ENCODE measurements at regions not wholly inside any gene's neighbourhood (a gene's known extent, or its start where the extent isn't known, plus 50 kb on each side); places are given as distances from the start of the nearest gene placed in this dataset.

DNA sequence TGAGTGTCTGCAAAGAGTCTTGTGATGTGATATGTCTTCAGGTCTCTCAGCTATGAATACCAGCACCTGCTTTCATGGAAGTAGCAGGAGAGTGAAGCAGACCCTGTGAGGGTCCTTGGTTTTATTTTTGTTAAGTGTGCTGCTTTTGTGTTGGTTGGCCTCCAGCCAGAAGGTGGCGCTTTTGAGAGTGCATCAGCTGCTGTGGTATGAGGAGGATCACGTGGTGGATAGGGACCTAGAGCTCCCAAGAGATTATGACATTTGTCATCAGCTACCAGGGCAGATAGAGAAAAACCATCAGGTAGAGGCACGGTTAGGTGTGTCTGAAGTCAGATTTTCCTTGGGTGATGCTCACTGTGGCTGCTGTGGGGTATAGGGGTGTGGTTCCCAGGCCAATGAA, 1232.1 kb downstream of the MRPL39 start:
- no peaks in the 10 kb centered on the region for H3K27me3 Mint-ChIP-seq
- H3K36me3 Mint-ChIP-seq = no peaks in the 10 kb centered on the region
- H3K4me3 Mint-ChIP-seq = no peak overlapping the region
- H3K4me1 Mint-ChIP-seq = no peaks in the 10 kb centered on the region
- peak; percentile 41 for ATAC-seq (ENCODE audit: low read depth)
- peaks cover 5% of the 10 kb centered on the region for H3K9me3 Mint-ChIP-seq
- DNase-seq (ENCODE audit: low spot score in 2 of 2) = peak in 1 of 2 donors; percentile 7
- no peak overlapping the region for H3K27ac Mint-ChIP-seq

DNA sequence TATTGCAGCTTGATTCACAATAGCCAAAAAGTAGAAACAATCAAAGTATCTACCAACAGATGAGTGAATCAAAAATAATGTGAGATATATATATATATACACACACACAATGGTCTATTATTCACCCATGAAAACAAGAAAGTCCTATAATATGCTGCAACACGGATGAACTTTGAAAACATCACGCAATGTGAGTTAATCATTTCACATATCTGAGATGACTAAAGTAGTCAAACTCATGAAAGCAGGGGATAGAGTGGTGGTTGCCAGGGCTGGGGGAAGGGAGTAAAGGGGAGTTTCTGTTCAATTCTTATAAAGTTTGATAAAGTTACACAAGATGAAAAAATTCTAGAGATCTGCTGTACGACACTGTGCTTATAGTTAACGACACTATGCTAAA, 1234.8 kb downstream of the MRPL39 start:
- H3K4me1 Mint-ChIP-seq = no peaks in the 10 kb centered on the region
- ATAC-seq (ENCODE audit: low read depth) (no peak), DNase-seq (ENCODE audit: low spot score in 2 of 2) (no peak)
- no peaks in the 10 kb centered on the region for H3K27me3 Mint-ChIP-seq
- H3K36me3 Mint-ChIP-seq = no peaks in the 10 kb centered on the region
- no peak overlapping the region for H3K27ac Mint-ChIP-seq
- H3K9me3 Mint-ChIP-seq = peaks cover 5% of the 10 kb centered on the region
- H3K4me3 Mint-ChIP-seq = no peak overlapping the region

GRCh38 chr21:24369746-24370145, 1237.5 kb downstream of the MRPL39 start:
- Mint-ChIP-seq H3K27ac (no peak overlapping the region), H3K9me3 (peaks cover 4% of the 10 kb centered on the region), H3K4me3 (no peak overlapping the region)

DNA sequence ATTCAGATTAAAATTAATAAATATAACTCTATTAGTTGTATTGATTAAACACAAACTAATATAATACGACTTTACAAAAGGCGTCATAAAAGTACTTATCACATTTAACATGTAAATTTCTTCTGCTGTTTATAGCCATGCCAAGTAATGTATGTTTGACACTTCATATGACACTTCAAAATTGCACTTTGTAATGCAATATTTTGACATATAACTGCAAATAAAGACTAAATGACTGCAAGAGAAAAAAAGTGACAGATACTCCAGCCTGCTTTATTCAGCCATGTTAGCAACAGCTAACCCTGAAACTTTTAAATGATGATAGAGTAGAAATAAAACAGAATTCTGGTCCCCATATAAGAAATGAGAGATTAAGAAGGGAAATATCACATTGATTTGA, 1238.0 kb downstream of the MRPL39 start:
- no peaks in the 10 kb centered on the region for H3K27me3 Mint-ChIP-seq
- H3K27ac Mint-ChIP-seq = no peak overlapping the region
- no peaks in the 10 kb centered on the region for H3K4me1 Mint-ChIP-seq
- H3K4me3 Mint-ChIP-seq = no peak overlapping the region
- no peaks in the 10 kb centered on the region for H3K36me3 Mint-ChIP-seq
- DNase-seq (ENCODE audit: low spot score in 2 of 2) (no peak), ATAC-seq (ENCODE audit: low read depth) (no peak)
- H3K9me3 Mint-ChIP-seq = no peaks in the 10 kb centered on the region

More at GRCh38 chr21:24369746-24370145, 1237.5 kb downstream of the MRPL39 start:
- DNase-seq (ENCODE audit: low spot score in 2 of 2) (no peak), ATAC-seq (ENCODE audit: low read depth) (no peak)
- Mint-ChIP-seq H3K4me1 (no peaks in the 10 kb centered on the region), H3K27me3 (no peaks in the 10 kb centered on the region), H3K36me3 (no peaks in the 10 kb centered on the region)

- H3K4me1 Mint-ChIP-seq = no peaks in the 10 kb centered on the region
- H3K27me3 Mint-ChIP-seq = no peaks in the 10 kb centered on the region
- DNase-seq (ENCODE audit: low spot score in 2 of 2) = no peak
- no peaks in the 10 kb centered on the region for H3K36me3 Mint-ChIP-seq
- no peak overlapping the region for H3K4me3 Mint-ChIP-seq
- no peaks in the 10 kb centered on the region for H3K9me3 Mint-ChIP-seq
- H3K27ac Mint-ChIP-seq = no peak overlapping the region
- ATAC-seq (ENCODE audit: low read depth) = no peak
Observed at GRCh38 chr21:24367936-24368335, 1239.3 kb downstream of the MRPL39 start.

DNA sequence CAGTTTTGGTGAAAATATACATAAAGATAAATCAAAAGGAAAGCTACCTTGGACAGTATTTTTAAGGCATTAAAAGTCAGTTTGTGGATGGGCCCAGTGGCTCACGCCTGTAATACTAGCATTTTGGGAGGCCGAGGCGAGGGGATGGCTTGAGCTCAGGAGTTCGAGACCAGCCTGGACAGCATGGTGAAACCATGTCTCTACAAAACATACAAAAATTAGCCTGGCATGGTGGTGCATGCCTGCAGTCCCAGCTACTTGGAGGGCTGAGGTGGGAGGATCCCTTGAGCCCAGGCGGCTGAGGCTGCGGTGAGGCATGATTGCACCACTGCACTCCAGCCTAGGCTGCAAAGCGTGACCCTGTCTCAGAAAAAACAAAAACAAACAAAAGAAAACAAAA, 1253.8 kb downstream of the MRPL39 start:
- Mint-ChIP-seq H3K4me3 (no peak overlapping the region), H3K9me3 (no peaks in the 10 kb centered on the region), H3K27me3 (no peaks in the 10 kb centered on the region), H3K27ac (no peak overlapping the region), H3K36me3 (no peaks in the 10 kb centered on the region), H3K4me1 (no peaks in the 10 kb centered on the region)
- ATAC-seq (ENCODE audit: low read depth) (no peak), DNase-seq (ENCODE audit: low spot score in 2 of 2) (no peak)

DNA sequence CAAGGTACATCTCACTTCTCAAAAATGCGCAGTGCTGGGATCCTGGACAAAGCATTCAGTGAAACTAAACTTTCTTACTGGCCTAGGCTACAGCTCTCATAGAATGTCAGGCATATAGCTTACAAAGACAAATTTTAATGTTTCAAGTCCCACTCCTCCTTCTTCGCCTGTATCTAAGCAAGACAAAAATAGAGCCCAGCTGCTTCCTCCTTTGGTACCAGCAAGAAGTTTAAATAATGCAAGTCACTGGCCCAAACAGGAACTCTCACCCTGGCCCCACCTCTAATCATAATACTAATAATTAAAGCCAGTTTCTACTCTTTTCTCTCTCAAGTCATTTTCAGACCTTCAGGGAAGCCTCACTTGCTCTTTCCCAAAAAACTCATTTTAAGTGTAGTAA, 1267.9 kb downstream of the MRPL39 start:
- peaks cover 2% of the 10 kb centered on the region for H3K9me3 Mint-ChIP-seq
- H3K36me3 Mint-ChIP-seq = no peaks in the 10 kb centered on the region
- H3K4me1 Mint-ChIP-seq = peaks cover 7% of the 10 kb centered on the region
- H3K27ac Mint-ChIP-seq = peak overlapping the region; percentile 20
- DNase-seq (ENCODE audit: low spot score in 2 of 2) (no peak), ATAC-seq (ENCODE audit: low read depth) (no peak)
- no peak overlapping the region for H3K4me3 Mint-ChIP-seq
- H3K27me3 Mint-ChIP-seq = no peaks in the 10 kb centered on the region

DNA sequence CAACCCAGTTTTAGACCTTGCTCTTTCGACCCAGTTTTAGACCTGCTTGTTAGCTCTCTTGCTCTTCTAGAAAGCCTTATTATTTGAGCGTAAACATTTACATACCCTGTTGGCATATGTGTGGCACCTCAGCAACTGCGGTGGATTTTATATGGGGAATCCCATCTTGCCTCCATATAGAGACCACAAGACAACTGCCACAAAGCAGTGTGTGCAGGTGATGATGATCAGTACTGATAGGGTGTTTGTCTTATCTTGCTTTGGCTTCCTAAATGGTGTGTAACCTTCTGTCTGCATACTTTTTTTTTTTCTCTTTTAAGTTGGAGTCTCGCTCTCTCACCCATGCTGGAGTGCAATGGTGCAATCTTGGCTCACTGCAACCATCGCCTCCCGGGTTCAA, 1270.8 kb downstream of the MRPL39 start:
- H3K27ac Mint-ChIP-seq = no peak overlapping the region

GRCh38 chr21:24323536-24323935, 1283.7 kb downstream of the MRPL39 start:
- DNase-seq (ENCODE audit: low spot score in 2 of 2) (no peak), ATAC-seq (ENCODE audit: low read depth) (no peak)
- H3K36me3 Mint-ChIP-seq = no peaks in the 10 kb centered on the region
- no peaks in the 10 kb centered on the region for H3K27me3 Mint-ChIP-seq
- no peaks in the 10 kb centered on the region for H3K4me1 Mint-ChIP-seq
- H3K9me3 Mint-ChIP-seq = peaks cover 1% of the 10 kb centered on the region
- H3K4me3 Mint-ChIP-seq = no peak overlapping the region
- H3K27ac Mint-ChIP-seq = no peak overlapping the region

More for the DNA sequence above, 1270.8 kb downstream of the MRPL39 start:
- H3K36me3 Mint-ChIP-seq = no peaks in the 10 kb centered on the region
- peaks cover 7% of the 10 kb centered on the region for H3K4me1 Mint-ChIP-seq
- DNase-seq (ENCODE audit: low spot score in 2 of 2) (no peak), ATAC-seq (ENCODE audit: low read depth) (no peak)
- H3K4me3 Mint-ChIP-seq = no peak overlapping the region
- H3K9me3 Mint-ChIP-seq = peaks cover 2% of the 10 kb centered on the region
- peaks cover 3% of the 10 kb centered on the region for H3K27me3 Mint-ChIP-seq

- no peak for ATAC-seq (ENCODE audit: low read depth)
- Mint-ChIP-seq H3K4me3 (no peak overlapping the region), H3K27me3 (peaks cover 2% of the 10 kb centered on the region), H3K27ac (no peak overlapping the region), H3K36me3 (no peaks in the 10 kb centered on the region), H3K9me3 (no peaks in the 10 kb centered on the region), H3K4me1 (no peaks in the 10 kb centered on the region)
- DNase-seq (ENCODE audit: low spot score in 2 of 2) = no peak
Observed at GRCh38 chr21:24316277-24316922, 1290.9 kb downstream of the MRPL39 start.

- ATAC-seq (ENCODE audit: low read depth) (no peak), DNase-seq (ENCODE audit: low spot score in 2 of 2) (no peak)
- Mint-ChIP-seq H3K4me3 (no peak overlapping the region), H3K36me3 (no peaks in the 10 kb centered on the region), H3K4me1 (no peaks in the 10 kb centered on the region), H3K9me3 (no peaks in the 10 kb centered on the region), H3K27ac (no peak overlapping the region), H3K27me3 (peaks cover 3% of the 10 kb centered on the region)
Observed at GRCh38 chr21:24310788-24311187, 1296.5 kb downstream of the MRPL39 start.

DNA sequence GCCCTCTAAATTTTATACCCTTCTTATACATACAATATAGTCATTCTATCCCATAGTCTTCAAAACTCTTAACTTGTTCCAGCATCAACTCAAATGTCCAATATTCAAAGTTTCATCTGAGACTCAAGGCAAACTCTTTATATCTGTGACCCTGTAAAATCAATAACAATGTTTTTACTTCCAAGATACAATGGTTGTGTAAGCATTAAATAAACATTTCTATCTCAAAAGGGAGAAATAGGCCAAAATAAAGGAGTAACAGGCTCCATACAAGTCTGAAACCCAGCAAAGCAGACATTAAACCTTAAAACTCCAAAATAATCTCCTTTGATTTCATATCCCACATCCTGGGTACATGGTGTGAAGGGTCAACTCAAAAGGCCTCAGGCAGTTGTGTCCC, 1299.1 kb downstream of the MRPL39 start:
- no peaks in the 10 kb centered on the region for H3K36me3 Mint-ChIP-seq
- H3K9me3 Mint-ChIP-seq = no peaks in the 10 kb centered on the region
- H3K27ac Mint-ChIP-seq = no peak overlapping the region
- ATAC-seq (ENCODE audit: low read depth) (no peak), DNase-seq (ENCODE audit: low spot score in 2 of 2) (no peak)
- peaks cover 6% of the 10 kb centered on the region for H3K4me1 Mint-ChIP-seq
- peaks cover 3% of the 10 kb centered on the region for H3K27me3 Mint-ChIP-seq
- no peak overlapping the region for H3K4me3 Mint-ChIP-seq

DNA sequence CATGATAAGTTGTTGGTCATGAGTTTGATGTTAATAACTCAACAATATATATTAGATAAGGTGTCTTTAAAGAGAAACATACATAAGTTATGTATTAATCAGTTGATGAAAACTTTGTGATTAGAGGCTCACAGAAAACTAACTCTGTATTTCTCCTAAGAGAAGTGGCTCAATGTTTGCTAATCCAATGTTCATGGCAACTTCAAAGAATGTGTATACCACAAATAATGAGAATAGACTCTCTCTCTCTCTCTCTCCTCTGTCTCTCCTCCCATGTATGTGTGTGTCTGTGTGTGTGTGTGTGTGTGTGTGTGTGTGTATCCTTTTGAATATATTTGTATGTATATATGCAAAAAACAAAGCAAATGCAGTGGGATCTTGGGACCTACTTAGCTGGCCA, 1304.9 kb downstream of the MRPL39 start:
- H3K9me3 Mint-ChIP-seq = no peaks in the 10 kb centered on the region
- no peaks in the 10 kb centered on the region for H3K27me3 Mint-ChIP-seq
- ATAC-seq (ENCODE audit: low read depth) (no peak), DNase-seq (ENCODE audit: low spot score in 2 of 2) (no peak)
- H3K4me3 Mint-ChIP-seq = no peak overlapping the region
- H3K36me3 Mint-ChIP-seq = no peaks in the 10 kb centered on the region
- no peak overlapping the region for H3K27ac Mint-ChIP-seq
- peaks cover 6% of the 10 kb centered on the region for H3K4me1 Mint-ChIP-seq

DNA sequence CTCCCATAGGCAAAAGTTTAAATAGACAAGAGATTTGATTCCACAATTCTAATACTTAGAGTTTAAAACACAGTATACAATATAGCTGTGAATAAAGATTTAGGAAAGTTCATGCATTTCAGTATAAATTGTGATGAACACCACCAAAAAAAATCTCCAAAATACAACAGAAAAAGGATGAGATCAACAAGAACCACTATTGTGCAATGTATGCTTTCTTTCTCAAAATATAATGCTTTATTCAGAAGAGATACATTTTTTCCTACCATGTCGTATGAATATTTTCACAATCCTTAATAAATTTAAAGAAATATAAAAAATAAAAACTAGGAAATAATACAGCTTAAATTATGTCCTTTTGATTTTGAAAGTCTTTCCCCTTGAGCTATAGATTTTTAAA, 1309.2 kb downstream of the MRPL39 start:
- no peak overlapping the region for H3K4me3 Mint-ChIP-seq
- ATAC-seq (ENCODE audit: low read depth) (no peak), DNase-seq (ENCODE audit: low spot score in 2 of 2) (no peak)
- H3K4me1 Mint-ChIP-seq = no peaks in the 10 kb centered on the region
- H3K9me3 Mint-ChIP-seq = no peaks in the 10 kb centered on the region
- H3K27me3 Mint-ChIP-seq = no peaks in the 10 kb centered on the region
- no peaks in the 10 kb centered on the region for H3K36me3 Mint-ChIP-seq
- H3K27ac Mint-ChIP-seq = no peak overlapping the region

DNA sequence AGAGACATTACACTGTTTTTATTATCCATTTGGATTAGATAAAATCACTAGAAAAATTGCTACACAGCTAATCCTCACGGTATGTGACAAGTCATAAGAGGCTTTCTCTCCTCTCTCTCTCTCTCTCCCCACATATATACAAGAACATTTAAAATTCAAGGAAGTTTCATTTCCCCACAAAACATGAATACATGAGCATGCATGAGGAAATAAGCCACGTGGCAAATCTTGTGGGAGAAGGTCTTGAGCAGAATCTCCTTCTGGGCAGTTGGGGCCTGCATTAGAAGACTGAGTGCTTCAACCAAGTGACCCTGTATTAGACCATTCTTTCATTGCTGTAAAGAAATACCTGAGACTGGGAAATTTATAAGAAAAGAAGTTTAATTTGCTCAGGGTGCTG, 1313.1 kb downstream of the MRPL39 start:
- H3K27me3 Mint-ChIP-seq = no peaks in the 10 kb centered on the region
- no peaks in the 10 kb centered on the region for H3K36me3 Mint-ChIP-seq
- H3K9me3 Mint-ChIP-seq = no peaks in the 10 kb centered on the region
- no peak for ATAC-seq (ENCODE audit: low read depth)
- no peak overlapping the region for H3K27ac Mint-ChIP-seq
- H3K4me3 Mint-ChIP-seq = no peak overlapping the region
- no peak for DNase-seq (ENCODE audit: low spot score in 2 of 2)
- H3K4me1 Mint-ChIP-seq = peaks cover 5% of the 10 kb centered on the region

All from memory B cell (primary cell).